GM12878 (cell line): ENCODE measurements at regions not wholly inside any gene's neighbourhood (a gene's known extent, or its start where the extent isn't known, plus 50 kb on each side); places are given as distances from the start of the nearest gene placed in this dataset.

Experiments used
- BHLHE40 ChIP-seq, 2 experiments: fragments of 450-650 bp in 1 of 2; IDR thresholded peaks; 2 replicates each; pipeline ENCODE4 v1.6.1; 2011 to 2017; ENCODE audit warnings: low read depth in 2 of 2, borderline replicate concordance in 1 of 2, improper control_type of control experiment in 1 of 2, low read length in 1 of 2, mild to moderate bottlenecking in 1 of 2
- ETV6 ChIP-seq, 2 experiments: fragments of 450-650 bp in 1 of 2; IDR thresholded peaks in 1 of 2; conservative IDR thresholded peaks in 1 of 2; 2 replicates each; pipeline ENCODE4 v1.6.1; 2014; ENCODE audit warnings: antibody characterized with exemption in 1 of 2, borderline replicate concordance in 1 of 2, low read depth in 1 of 2, mild to moderate bottlenecking in 1 of 2, moderate library complexity in 1 of 2
- EZH2 ChIP-seq: IDR thresholded peaks from 2 replicates; pipeline ENCODE4 v1.6.1; 2012; ENCODE audit warnings: low read depth, mild to moderate bottlenecking, control low read depth, inconsistent platforms, low read length, borderline replicate concordance; ENCODE audit not compliant: control insufficient read depth
- NRF1 ChIP-seq: conservative IDR thresholded peaks from 2 replicates; pipeline ENCODE4 v1.6.1; 2011; ENCODE audit warnings: mild to moderate bottlenecking, low read depth, low read length, improper control_type of control experiment
- RFX5 ChIP-seq: IDR thresholded peaks from 2 replicates; pipeline ENCODE4 v1.6.1; 2011; ENCODE audit warnings: low read depth, low read length, improper control_type of control experiment
- TF ChIP-seq, protein P1 (sequence below), 3 experiments: IDR thresholded peaks in 2 of 3; conservative IDR thresholded peaks in 1 of 3; 2 replicates each; pipeline ENCODE4 v1.5.1; 2011; ENCODE audit warnings: low read depth in 3 of 3, low read length in 3 of 3, mild to moderate bottlenecking in 3 of 3, control low read depth in 2 of 3, moderate library complexity in 2 of 3, inconsistent platforms in 1 of 3, mixed read lengths in 1 of 3; ENCODE audit not compliant: control insufficient read depth in 2 of 3, insufficient read depth in 1 of 3; ENCODE audit errors: extremely low read depth in 1 of 3
- TF ChIP-seq, protein P2 (sequence below): fragments of 450-650 bp; IDR thresholded peaks from 2 replicates; pipeline ENCODE4 v1.6.1; 2017; ENCODE audit warnings: mild to moderate bottlenecking, low read depth, inconsistent platforms; ENCODE audit not compliant: poor library complexity, severe bottlenecking

- TF ChIP-seq, protein P1, sequence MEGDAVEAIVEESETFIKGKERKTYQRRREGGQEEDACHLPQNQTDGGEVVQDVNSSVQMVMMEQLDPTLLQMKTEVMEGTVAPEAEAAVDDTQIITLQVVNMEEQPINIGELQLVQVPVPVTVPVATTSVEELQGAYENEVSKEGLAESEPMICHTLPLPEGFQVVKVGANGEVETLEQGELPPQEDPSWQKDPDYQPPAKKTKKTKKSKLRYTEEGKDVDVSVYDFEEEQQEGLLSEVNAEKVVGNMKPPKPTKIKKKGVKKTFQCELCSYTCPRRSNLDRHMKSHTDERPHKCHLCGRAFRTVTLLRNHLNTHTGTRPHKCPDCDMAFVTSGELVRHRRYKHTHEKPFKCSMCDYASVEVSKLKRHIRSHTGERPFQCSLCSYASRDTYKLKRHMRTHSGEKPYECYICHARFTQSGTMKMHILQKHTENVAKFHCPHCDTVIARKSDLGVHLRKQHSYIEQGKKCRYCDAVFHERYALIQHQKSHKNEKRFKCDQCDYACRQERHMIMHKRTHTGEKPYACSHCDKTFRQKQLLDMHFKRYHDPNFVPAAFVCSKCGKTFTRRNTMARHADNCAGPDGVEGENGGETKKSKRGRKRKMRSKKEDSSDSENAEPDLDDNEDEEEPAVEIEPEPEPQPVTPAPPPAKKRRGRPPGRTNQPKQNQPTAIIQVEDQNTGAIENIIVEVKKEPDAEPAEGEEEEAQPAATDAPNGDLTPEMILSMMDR (IDR thresholded peaks at IDR 0.05 in 2 of 3, conservative IDR thresholded peaks at IDR 0.05 in 1 of 3; ENCODE audit: control insufficient read depth in 2 of 3, extremely low read depth in 1 of 3, insufficient read depth in 1 of 3, low read depth in 3 of 3, low read length in 3 of 3) = no peak
- no peak for TF ChIP-seq RFX5
- TF ChIP-seq EZH2 = no peak
- TF ChIP-seq BHLHE40 (IDR thresholded peaks at IDR 0.05; ENCODE audit: borderline replicate concordance in 1 of 2, low read depth in 2 of 2, low read length in 1 of 2) = no peak
- TF ChIP-seq ETV6 (conservative IDR thresholded peaks at IDR 0.05 in 1 of 2, IDR thresholded peaks at IDR 0.05 in 1 of 2; ENCODE audit: borderline replicate concordance in 1 of 2, low read depth in 1 of 2) = no peak
- TF ChIP-seq NRF1 = no peak
- TF ChIP-seq, protein P2, sequence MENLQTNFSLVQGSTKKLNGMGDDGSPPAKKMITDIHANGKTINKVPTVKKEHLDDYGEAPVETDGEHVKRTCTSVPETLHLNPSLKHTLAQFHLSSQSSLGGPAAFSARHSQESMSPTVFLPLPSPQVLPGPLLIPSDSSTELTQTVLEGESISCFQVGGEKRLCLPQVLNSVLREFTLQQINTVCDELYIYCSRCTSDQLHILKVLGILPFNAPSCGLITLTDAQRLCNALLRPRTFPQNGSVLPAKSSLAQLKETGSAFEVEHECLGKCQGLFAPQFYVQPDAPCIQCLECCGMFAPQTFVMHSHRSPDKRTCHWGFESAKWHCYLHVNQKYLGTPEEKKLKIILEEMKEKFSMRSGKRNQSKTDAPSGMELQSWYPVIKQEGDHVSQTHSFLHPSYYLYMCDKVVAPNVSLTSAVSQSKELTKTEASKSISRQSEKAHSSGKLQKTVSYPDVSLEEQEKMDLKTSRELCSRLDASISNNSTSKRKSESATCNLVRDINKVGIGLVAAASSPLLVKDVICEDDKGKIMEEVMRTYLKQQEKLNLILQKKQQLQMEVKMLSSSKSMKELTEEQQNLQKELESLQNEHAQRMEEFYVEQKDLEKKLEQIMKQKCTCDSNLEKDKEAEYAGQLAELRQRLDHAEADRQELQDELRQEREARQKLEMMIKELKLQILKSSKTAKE = no peak
Observed at GRCh38 chr18:69213842-69214241, 186.8 kb upstream of the DOK6 start.
